SH-SY5Y (cell line): ENCODE measurements at regions not wholly inside any gene's neighbourhood (a gene's known extent, or its start where the extent isn't known, plus 50 kb on each side); places are given as distances from the start of the nearest gene placed in this dataset.

Experiments used
- GATA2 ChIP-seq: IDR thresholded peaks from 2 replicates; pipeline ENCODE4 v1.6.1; 2011; ENCODE audit warnings: mild to moderate bottlenecking, low read depth, low read length
- GATA3 ChIP-seq: IDR thresholded peaks from 2 replicates; pipeline ENCODE4 v1.6.1; 2011; ENCODE audit warnings: low read depth, mild to moderate bottlenecking, low read length, moderate library complexity

DNA sequence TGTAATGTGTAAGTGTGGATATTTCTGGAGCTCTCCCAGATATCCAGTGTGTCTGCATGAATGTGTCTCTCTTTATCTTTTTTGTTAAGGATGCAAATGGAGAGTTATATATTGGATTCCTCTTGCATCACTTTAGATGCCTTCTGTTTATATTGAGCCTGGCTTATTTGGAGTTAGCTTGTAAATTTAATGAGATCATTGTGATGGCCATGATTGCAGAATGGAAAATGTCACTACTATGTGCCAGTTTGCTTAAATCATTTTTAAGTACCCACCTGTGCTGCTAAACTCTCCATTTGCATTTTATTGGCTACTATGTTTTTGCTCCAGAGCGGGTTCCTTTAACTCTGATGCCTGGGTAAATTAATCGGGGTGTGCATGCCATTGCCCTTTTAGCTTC, 334.8 kb downstream of the UTRN start:
- TF ChIP-seq GATA3 (no peak), GATA2 (no peak)
